Neuron (in vitro differentiated cells): ENCODE measurements at regions not wholly inside any gene's neighbourhood (a gene's known extent, or its start where the extent isn't known, plus 50 kb on each side); places are given as distances from the start of the nearest gene placed in this dataset.

Experiments
- H2AFZ ChIP-seq: one replicate; pipeline ENCODE4 v1.6.1; 2013; ENCODE audit warnings: low read depth, mild to moderate bottlenecking, inconsistent platforms, low read length, moderate library complexity
- H3K27me3 ChIP-seq: one replicate; pipeline ENCODE4 v1.6.1; 2013; ENCODE audit warnings: low read length; ENCODE audit not compliant: insufficient read depth
- H3K36me3 ChIP-seq: one replicate; pipeline ENCODE4 v1.6.1; 2013; ENCODE audit warnings: low read length; ENCODE audit not compliant: insufficient read depth
- H3K4me1 ChIP-seq: one replicate; pipeline ENCODE4 v1.6.1; 2013; ENCODE audit warnings: low read length; ENCODE audit not compliant: insufficient read depth
- H3K4me3 ChIP-seq: 2 replicates; pipeline ENCODE4 v1.5.1; 2013; ENCODE audit warnings: mild to moderate bottlenecking, low read length, moderate library complexity
- H3K9me3 ChIP-seq: one replicate; pipeline ENCODE4 v1.6.1; 2013; ENCODE audit warnings: low read length

- Histone ChIP-seq H3K9me3 (no peaks in the 10 kb centered on the region), H3K4me1 (no peaks in the 10 kb centered on the region), H3K36me3 (no peaks in the 10 kb centered on the region), H3K27me3 (no peaks in the 10 kb centered on the region), H2AFZ (no peak overlapping the region), H3K4me3 (no peak overlapping the region)
Measured at GRCh38 chr3:104474011-104474410, 892.7 kb upstream of the ALCAM start.

DNA sequence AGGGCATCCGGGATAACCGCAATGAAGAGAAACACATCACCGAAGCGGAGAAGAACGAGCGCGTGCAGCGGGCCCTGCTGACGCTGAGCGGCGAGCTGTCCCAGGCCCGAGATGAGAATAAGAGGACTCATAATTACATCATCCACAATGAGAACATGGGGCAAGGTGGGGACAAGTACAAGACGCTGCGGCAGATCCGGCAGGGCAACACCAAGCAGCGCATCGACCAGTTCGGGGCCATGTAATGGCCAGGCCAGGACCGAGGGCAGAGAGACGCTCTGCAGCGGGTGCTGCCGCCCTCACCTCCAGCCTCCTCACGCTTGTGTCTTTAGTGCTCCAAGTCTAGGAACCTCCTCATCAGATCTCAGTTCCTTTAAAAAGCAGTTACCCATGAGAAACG is 863.7 kb upstream of the ALCAM start:
- Histone ChIP-seq H3K36me3 (no peaks in the 10 kb centered on the region), H3K27me3 (no peaks in the 10 kb centered on the region), H3K9me3 (no peaks in the 10 kb centered on the region), H3K4me3 (no peak overlapping the region), H2AFZ (no peak overlapping the region), H3K4me1 (no peaks in the 10 kb centered on the region)

DNA sequence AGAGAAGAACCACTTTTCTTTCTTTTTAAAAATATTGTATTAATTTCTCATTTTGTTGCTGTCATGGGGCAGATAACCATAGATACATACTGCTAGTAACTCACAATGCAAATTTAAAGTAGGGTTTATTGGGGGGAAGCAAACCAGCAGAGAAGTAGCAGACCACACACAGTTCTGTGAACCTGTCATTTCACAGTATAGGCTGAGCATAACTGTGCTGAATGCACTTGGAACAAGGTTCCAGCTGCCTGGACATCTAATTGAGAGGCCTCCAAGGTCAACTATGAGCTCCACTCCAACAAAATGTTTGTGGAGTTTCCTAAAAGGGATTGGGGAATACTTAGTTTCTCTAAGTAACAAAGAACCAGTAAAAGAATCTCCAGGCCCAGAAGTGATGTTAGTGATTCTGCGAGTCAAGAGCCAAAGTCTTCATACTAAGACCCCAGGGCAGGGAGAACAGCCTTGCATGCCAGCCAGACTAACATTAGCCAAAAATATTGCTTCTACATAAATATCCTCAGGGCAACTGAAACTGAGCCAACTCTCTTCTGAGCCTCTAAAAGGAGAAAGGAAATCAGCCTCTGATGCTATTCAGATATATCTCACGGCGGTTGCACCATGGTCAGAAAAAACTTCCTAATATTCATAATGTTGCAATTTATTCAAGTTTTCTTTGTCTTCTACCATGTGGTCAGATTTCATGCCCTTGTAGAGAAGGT is 856.4 kb upstream of the ALCAM start:
- no peak overlapping the region for H2AFZ ChIP-seq
- H3K27me3 ChIP-seq: no peaks in the 10 kb centered on the region
- H3K9me3 ChIP-seq: no peaks in the 10 kb centered on the region
- H3K4me3 ChIP-seq: no peak overlapping the region
- H3K4me1 ChIP-seq: no peaks in the 10 kb centered on the region
- H3K36me3 ChIP-seq: no peaks in the 10 kb centered on the region

DNA sequence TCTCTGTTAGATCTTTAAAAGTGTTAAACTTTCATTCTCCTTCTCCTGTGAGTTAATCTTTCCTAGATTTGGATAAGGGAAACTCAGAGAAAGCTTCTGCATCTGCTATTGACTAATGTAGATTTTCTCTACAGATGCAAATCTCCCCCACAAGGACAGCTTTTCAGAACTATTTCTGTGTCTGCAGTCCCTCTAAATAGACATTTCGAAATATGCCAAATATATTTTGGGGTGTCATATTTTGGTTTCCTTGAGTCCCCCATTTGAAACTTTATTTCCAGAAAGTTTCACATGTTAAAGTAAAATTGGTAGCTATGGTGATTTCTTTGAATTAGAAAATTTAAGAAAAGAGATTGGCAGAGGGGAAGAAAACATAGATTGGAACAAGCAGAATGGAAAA is 852.3 kb upstream of the ALCAM start:
- Histone ChIP-seq H3K36me3 (no peaks in the 10 kb centered on the region), H2AFZ (no peak overlapping the region), H3K27me3 (peaks cover 2% of the 10 kb centered on the region), H3K9me3 (no peaks in the 10 kb centered on the region), H3K4me1 (no peaks in the 10 kb centered on the region), H3K4me3 (no peak overlapping the region)

DNA sequence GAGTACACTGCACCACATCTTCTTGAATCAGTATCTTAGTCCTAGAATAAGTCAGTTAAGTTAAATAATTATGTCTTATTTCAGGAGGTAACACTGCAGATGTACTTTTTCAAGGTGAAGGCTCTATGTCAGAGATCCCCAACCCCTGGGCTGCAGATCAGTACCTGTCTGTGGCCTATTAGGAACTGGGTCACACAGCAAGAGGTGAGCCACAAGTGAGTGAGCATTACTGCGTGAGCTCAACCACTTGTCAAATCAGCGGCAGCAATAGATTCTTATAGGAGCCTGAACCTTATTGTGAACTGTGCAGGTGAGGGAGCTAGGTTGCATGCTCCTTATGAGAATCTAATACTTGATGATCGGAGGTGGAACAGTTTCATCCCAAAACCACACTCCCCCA is 851.9 kb upstream of the ALCAM start:
- H3K9me3 ChIP-seq: no peaks in the 10 kb centered on the region
- H3K4me1 ChIP-seq: no peaks in the 10 kb centered on the region
- no peaks in the 10 kb centered on the region for H3K36me3 ChIP-seq
- H3K4me3 ChIP-seq: no peak overlapping the region
- H3K27me3 ChIP-seq: peaks cover 2% of the 10 kb centered on the region
- H2AFZ ChIP-seq: no peak overlapping the region

- Histone ChIP-seq H2AFZ (no peak overlapping the region), H3K4me3 (no peak overlapping the region), H3K9me3 (no peaks in the 10 kb centered on the region), H3K4me1 (no peaks in the 10 kb centered on the region), H3K36me3 (no peaks in the 10 kb centered on the region), H3K27me3 (peaks cover 2% of the 10 kb centered on the region)
Measured at GRCh38 chr3:104519068-104519467, 847.6 kb upstream of the ALCAM start.

DNA sequence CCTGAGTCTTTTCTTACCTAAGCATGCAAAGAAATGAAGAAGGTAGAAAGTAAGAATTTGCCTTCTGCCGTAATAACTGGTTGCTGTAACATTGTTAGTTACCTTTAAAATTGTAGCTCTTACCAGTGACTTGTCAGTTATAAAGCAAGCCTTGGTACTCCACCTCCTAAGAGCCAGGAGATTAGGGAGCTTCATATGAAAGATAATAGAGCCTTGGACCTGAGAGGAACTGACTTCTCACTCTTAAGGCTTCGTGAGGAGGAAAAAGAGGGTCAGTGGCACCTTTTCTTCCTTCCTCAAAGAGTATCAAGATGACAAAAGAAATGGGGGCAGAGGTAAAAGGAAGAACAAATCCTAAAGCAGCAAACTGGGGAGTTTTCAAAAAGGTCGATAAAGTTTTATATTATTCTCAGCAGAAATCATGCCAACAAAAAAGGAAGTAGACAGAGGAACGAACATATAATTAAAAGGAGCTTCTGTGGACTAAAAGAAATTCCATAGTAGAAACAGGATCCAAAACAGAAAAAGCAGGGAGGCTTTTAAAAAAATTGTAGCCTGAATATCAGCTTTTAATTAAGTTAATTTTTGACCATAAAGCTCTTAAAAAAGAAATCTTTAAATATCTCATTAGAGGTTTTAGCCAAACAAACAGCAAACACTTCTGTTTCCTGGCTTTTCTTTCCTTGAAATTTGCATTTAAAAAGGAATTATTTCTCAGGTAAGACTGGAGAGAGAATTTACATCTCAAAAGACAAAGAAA is 847.1 kb upstream of the ALCAM start:
- Histone ChIP-seq H3K36me3 (no peaks in the 10 kb centered on the region), H2AFZ (no peak overlapping the region), H3K4me1 (no peaks in the 10 kb centered on the region), H3K4me3 (no peak overlapping the region), H3K9me3 (no peaks in the 10 kb centered on the region), H3K27me3 (peaks cover 2% of the 10 kb centered on the region)

DNA sequence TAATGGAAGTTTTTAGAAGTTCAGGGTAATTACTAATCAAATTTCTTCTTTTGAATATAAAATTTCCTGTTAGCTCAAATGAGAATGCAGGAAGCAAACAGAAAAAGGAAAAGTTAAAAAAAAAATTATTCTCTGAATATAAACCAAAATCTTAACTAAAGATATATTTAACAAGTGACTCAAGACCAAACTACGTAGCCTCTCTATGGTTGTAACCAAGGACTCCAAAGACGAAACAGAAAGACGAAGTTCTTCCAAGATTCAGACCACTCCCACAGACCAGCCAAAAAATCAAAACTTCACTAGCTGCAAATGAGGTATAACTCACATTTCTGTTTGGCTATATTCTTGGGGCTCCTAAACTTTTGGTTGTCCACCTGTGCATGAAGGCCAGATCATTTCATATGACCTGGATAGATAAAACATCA is 846.5 kb upstream of the ALCAM start:
- H2AFZ ChIP-seq: no peak overlapping the region
- no peaks in the 10 kb centered on the region for H3K9me3 ChIP-seq
- H3K27me3 ChIP-seq: peaks cover 2% of the 10 kb centered on the region
- H3K4me3 ChIP-seq: no peak overlapping the region
- no peaks in the 10 kb centered on the region for H3K4me1 ChIP-seq
- H3K36me3 ChIP-seq: no peaks in the 10 kb centered on the region

DNA sequence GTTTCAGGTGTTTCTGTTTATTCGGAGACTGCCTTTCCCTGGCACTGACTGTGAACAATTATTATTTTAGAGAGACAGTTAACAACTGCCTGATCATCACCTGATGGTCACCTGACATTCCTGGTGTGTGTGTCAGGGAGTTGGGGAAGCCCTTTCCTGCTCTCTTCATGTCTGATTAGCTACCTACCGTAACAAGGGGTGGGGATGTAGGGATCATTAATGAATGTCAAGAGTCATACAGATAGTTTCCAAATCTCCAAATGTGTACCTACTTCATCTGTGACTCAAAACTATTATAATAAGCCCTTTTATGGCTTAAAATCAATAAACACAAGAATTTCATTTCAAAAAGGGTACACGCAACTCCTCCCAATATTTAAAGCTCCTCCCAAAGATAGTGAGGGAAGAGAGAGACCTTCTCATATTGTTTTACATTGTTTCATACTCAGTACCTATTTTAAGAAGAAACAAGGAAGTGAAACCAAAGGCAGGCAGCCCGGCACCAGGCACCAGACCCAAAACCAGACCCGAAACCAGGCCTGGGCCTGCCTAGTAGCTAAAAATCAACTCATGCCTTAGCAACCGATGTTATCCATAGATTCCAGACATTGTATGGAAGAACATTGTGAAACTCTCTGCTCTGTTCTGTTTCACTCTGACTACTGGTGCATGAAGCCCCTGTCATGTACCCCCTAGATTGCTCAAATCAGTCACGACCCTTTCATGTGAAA is 844.9 kb upstream of the ALCAM start:
- no peak overlapping the region for H2AFZ ChIP-seq
- H3K36me3 ChIP-seq: no peaks in the 10 kb centered on the region
- no peaks in the 10 kb centered on the region for H3K4me1 ChIP-seq
- H3K27me3 ChIP-seq: peaks cover 2% of the 10 kb centered on the region
- no peaks in the 10 kb centered on the region for H3K9me3 ChIP-seq
- H3K4me3 ChIP-seq: no peak overlapping the region

DNA sequence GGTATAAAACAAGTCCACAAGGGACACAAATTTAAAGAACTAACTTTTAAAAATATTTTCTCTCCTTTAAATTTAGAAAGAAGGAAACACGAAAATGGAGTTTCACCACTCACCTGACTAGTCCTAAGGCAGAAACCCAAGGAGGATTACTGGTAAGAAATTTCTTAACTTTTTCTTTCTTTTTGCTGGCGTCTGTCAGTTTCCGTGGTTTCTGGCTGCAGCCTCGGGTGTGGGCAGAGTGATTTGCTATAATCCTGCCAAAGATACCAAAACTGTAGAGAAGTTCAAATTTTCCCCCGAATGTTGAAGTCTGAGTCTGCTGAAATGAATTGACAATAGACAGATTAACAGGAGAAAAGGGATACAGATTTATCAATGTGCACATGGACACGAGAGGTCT is 843.6 kb upstream of the ALCAM start:
- Histone ChIP-seq H3K4me3 (no peak overlapping the region), H2AFZ (no peak overlapping the region), H3K4me1 (no peaks in the 10 kb centered on the region), H3K9me3 (no peaks in the 10 kb centered on the region), H3K36me3 (no peaks in the 10 kb centered on the region), H3K27me3 (peaks cover 2% of the 10 kb centered on the region)

- no peaks in the 10 kb centered on the region for H3K4me1 ChIP-seq
- no peaks in the 10 kb centered on the region for H3K9me3 ChIP-seq
- H3K36me3 ChIP-seq: no peaks in the 10 kb centered on the region
- H2AFZ ChIP-seq: no peak overlapping the region
- no peak overlapping the region for H3K4me3 ChIP-seq
- no peaks in the 10 kb centered on the region for H3K27me3 ChIP-seq
Measured at GRCh38 chr3:104526901-104527401, 839.8 kb upstream of the ALCAM start.

DNA sequence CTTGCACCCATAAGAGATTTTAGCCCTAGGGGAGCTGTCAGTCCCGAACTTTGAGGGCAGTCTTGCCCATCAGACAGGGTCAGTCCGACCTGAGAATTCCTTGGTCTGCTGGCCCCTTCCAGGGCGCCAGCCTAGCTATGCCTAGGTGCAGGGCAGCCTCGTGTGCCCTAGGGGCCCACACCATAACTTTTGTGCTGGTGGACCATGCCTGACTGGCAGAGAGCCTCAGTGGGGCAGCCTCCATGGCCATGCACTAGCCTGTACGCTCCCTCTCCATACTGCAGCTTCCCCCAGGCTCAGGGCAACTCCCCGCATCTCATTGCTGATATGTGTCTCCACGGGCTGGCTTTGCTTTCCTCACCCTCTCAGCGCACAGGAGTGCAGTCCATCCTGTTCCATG is 835.8 kb upstream of the ALCAM start:
- no peak overlapping the region for H3K4me3 ChIP-seq
- H3K36me3 ChIP-seq: no peaks in the 10 kb centered on the region
- no peaks in the 10 kb centered on the region for H3K27me3 ChIP-seq
- H2AFZ ChIP-seq: no peak overlapping the region
- H3K4me1 ChIP-seq: no peaks in the 10 kb centered on the region
- no peaks in the 10 kb centered on the region for H3K9me3 ChIP-seq

DNA sequence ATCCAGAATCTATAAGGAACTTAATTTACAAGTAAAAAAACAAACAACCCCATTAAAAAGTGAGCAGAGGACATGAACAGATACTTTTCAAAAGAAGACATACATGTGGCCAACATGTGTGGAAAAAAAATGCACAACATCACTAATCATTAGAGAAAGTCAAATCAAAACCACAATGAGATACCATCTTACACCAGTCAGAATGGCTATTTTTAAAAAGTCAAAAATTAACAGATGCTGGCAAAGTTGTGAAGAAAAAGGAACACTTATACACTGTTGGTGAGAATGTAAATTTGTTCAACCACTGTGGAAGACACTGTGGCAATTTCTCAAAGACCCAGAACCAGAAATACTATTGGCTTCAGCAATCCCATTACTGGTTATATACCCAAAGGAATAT is 830.0 kb upstream of the ALCAM start:
- no peaks in the 10 kb centered on the region for H3K9me3 ChIP-seq
- H3K27me3 ChIP-seq: no peaks in the 10 kb centered on the region
- no peaks in the 10 kb centered on the region for H3K36me3 ChIP-seq
- no peak overlapping the region for H3K4me3 ChIP-seq
- no peaks in the 10 kb centered on the region for H3K4me1 ChIP-seq
- no peak overlapping the region for H2AFZ ChIP-seq
